ENCODE measurements at regions not wholly inside any gene's neighbourhood (a gene's known extent, or its start where the extent isn't known, plus 50 kb on each side); places are given as distances from the start of the nearest gene placed in this dataset.

DNA sequence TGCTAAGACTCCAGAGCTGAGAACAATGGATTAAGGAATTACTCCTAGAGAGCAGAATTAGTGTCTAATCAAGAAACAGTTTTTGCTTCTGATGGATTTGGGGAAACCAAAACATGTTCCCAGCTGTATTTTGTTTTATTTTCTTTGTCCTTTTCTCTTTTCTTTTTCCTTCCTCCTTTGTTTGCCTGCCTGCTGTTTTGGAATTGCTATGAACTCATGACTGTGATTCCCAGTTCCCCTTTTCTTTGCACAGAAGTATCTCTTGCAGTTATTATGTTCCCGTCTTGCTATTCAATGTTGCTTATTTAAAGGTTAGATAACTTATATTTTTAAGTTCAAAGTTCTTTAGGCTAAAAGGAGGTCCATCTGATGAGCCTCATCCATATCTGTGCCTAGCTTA, 77.0 kb upstream of the GBE1 start:
- TF ChIP-seq CTCF (IDR thresholded peaks at IDR 0.05): no peak
- no peak for TF ChIP-seq POLR2A (IDR thresholded peaks at IDR 0.05)
